ENCODE measurements at regions not wholly inside any gene's neighbourhood (a gene's known extent, or its start where the extent isn't known, plus 50 kb on each side); places are given as distances from the start of the nearest gene placed in this dataset.
"Not testable (repeated sequence)": the region's sequence is repeated elsewhere in the genome, so short reads cannot be mapped to it uniquely, and the experiment has no call there.

DNA sequence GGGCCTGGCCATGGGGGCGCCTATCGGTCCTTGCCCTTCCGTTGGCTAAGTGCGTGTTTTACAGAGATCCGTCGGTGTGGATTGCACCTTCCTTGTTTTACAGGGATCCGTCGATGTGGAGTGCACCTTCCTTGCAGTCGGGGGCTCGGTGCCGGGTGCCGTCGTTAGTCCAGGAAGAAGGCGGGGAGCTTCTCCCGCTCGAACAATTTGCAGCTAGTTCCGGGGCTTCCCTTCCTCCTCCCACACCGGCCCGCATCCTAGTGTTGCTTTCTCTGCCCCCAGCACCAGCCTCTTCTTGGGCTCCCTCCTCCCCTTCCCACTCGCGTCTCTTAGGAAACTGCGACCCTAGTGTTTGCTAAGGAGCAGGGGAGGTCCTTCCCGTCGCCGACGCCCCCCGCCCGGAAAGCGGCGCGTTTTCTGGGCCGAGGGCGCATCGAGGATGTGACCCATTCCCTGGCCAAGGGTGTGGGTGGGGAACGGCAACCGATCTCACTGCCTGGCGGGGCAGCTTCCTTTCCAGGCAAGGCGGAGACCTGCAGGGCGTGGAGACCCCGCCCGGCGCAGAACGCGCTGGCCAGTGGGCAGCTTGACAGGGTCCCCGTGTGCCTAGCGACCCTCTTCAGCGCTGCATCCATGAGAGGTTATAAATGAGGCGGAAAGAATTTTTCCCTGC, 75.7 kb upstream of the ZNF91 start:
- H4K20me1 ChIP-seq (ENCODE audit: insufficient read depth, low read length), result no peaks in the 10 kb centered on the region
- TF ChIP-seq, protein P1, sequence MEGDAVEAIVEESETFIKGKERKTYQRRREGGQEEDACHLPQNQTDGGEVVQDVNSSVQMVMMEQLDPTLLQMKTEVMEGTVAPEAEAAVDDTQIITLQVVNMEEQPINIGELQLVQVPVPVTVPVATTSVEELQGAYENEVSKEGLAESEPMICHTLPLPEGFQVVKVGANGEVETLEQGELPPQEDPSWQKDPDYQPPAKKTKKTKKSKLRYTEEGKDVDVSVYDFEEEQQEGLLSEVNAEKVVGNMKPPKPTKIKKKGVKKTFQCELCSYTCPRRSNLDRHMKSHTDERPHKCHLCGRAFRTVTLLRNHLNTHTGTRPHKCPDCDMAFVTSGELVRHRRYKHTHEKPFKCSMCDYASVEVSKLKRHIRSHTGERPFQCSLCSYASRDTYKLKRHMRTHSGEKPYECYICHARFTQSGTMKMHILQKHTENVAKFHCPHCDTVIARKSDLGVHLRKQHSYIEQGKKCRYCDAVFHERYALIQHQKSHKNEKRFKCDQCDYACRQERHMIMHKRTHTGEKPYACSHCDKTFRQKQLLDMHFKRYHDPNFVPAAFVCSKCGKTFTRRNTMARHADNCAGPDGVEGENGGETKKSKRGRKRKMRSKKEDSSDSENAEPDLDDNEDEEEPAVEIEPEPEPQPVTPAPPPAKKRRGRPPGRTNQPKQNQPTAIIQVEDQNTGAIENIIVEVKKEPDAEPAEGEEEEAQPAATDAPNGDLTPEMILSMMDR (IDR thresholded peaks at IDR 0.05; ENCODE audit: insufficient read depth, low read depth, low read length), result no peak
- TF ChIP-seq EZH2 (IDR thresholded peaks at IDR 0.05; ENCODE audit: insufficient read depth, low read length), result no peak
- H3K27me3 ChIP-seq (ENCODE audit: insufficient read depth, low read length), result no peaks in the 10 kb centered on the region
- H3K79me2 ChIP-seq (ENCODE audit: insufficient read depth, low read length), result no peaks in the 10 kb centered on the region
- H2AFZ ChIP-seq (ENCODE audit: low read depth, low read length), result no peak overlapping the region
- H3K9ac ChIP-seq (ENCODE audit: low read length), result no peak overlapping the region
- Mint-ChIP-seq H3K27ac (ENCODE audit: unreplicated experiment) (no peak overlapping the region), H3K36me3 (ENCODE audit: low read depth, unreplicated experiment) (peaks cover 2% of the 10 kb centered on the region), H3K4me1 (ENCODE audit: low read depth, unreplicated experiment) (no peaks in the 10 kb centered on the region), H3K27me3 (ENCODE audit: low read depth, unreplicated experiment) (peaks cover 3% of the 10 kb centered on the region), H3K4me3 (ENCODE audit: unreplicated experiment) (no peak overlapping the region), H3K9me3 (ENCODE audit: unreplicated experiment) (peaks cover 28% of the 10 kb centered on the region)
- no peaks in the 10 kb centered on the region for H3K36me3 ChIP-seq (ENCODE audit: insufficient read depth, low read length)
- H3K27ac ChIP-seq (ENCODE audit: low read depth, low read length), result no peak overlapping the region
- no peak for DNase-seq (ENCODE audit: low read depth)
- H3K4me3 ChIP-seq (ENCODE audit: insufficient read depth, low read depth, low read length), result no peak overlapping the region
- H3K4me1 ChIP-seq (ENCODE audit: insufficient read depth, low read length), result no peaks in the 10 kb centered on the region
- no peak overlapping the region for H3K4me2 ChIP-seq (ENCODE audit: low read length)
- no peak for FAIRE-seq
- H3K9me3 ChIP-seq (ENCODE audit: insufficient read depth, low read depth, low read length), result no peaks in the 10 kb centered on the region

DNA sequence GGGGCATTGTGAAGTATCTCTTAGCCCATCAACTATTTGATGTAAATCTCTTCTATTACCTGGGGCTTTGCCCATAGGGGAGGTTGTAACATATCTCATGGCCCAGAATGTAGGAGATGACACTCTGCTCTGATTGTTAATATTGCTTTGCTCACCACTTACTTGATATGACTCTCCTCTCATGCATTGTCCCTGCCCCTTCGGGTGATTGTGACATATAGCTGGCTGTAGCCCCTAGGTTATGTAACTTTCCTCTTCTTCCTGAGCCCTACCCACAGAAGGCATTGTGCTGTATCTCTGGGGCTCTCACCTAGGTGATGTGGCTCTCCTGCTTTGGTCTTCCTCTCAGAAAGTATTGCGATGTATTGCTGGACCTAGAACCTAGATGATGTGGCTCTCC, 69.1 kb upstream of the ZNF91 start:
- not testable (repeated sequence) for H3K4me3 Mint-ChIP-seq (ENCODE audit: unreplicated experiment); H3K27ac Mint-ChIP-seq (ENCODE audit: unreplicated experiment); DNase-seq (ENCODE audit: low read depth); H3K79me2 ChIP-seq (ENCODE audit: insufficient read depth, low read length); H3K36me3 Mint-ChIP-seq (ENCODE audit: low read depth, unreplicated experiment); H3K9ac ChIP-seq (ENCODE audit: low read length); H3K4me1 Mint-ChIP-seq (ENCODE audit: low read depth, unreplicated experiment); H3K4me3 ChIP-seq (ENCODE audit: insufficient read depth, low read depth, low read length); H3K36me3 ChIP-seq (ENCODE audit: insufficient read depth, low read length); H4K20me1 ChIP-seq (ENCODE audit: insufficient read depth, low read length); H2AFZ ChIP-seq (ENCODE audit: low read depth, low read length); FAIRE-seq; H3K27ac ChIP-seq (ENCODE audit: low read depth, low read length); H3K27me3 Mint-ChIP-seq (ENCODE audit: low read depth, unreplicated experiment); H3K27me3 ChIP-seq (ENCODE audit: insufficient read depth, low read length); H3K4me2 ChIP-seq (ENCODE audit: low read length); H3K4me1 ChIP-seq (ENCODE audit: insufficient read depth, low read length)
- H3K9me3 Mint-ChIP-seq (ENCODE audit: unreplicated experiment), result peaks cover 18% of the 10 kb centered on the region
- peaks cover 12% of the 10 kb centered on the region for H3K9me3 ChIP-seq (ENCODE audit: insufficient read depth, low read depth, low read length)

DNA sequence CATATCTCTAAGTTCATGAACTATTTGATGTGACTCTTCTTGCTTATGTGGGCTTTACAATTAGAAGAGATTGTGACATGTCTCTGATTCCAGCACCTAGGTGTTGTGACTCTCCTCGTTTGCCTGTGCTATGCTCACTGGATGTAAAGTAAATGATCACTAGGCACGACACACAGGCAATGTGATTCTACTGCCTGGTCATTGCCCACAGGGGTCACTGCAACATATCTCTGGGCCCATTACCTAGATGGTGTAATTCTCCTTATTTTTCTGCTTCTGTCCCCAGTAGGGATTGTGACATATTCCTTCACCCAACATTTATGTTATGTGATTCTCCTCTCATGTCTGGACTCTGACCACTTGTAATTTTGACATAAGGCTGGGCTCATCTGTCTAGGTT, 65.8 kb upstream of the ZNF91 start:
- Histone ChIP-seq H4K20me1 (ENCODE audit: insufficient read depth, low read length) (no peaks in the 10 kb centered on the region), H3K27ac (ENCODE audit: low read depth, low read length) (no peak overlapping the region), H3K27me3 (ENCODE audit: insufficient read depth, low read length) (no peaks in the 10 kb centered on the region), H3K4me2 (ENCODE audit: low read length) (no peak overlapping the region), H3K9ac (ENCODE audit: low read length) (no peak overlapping the region), H3K36me3 (ENCODE audit: insufficient read depth, low read length) (no peaks in the 10 kb centered on the region), H2AFZ (ENCODE audit: low read depth, low read length) (no peak overlapping the region), H3K9me3 (ENCODE audit: insufficient read depth, low read depth, low read length) (peaks cover 19% of the 10 kb centered on the region), H3K4me1 (ENCODE audit: insufficient read depth, low read length) (no peaks in the 10 kb centered on the region), H3K79me2 (ENCODE audit: insufficient read depth, low read length) (no peaks in the 10 kb centered on the region), H3K4me3 (ENCODE audit: insufficient read depth, low read depth, low read length) (no peak overlapping the region)
- Mint-ChIP-seq H3K4me1 (ENCODE audit: low read depth, unreplicated experiment) (no peaks in the 10 kb centered on the region), H3K9me3 (ENCODE audit: unreplicated experiment) (peaks cover 23% of the 10 kb centered on the region), H3K27ac (ENCODE audit: unreplicated experiment) (no peak overlapping the region), H3K4me3 (ENCODE audit: unreplicated experiment) (no peak overlapping the region), H3K27me3 (ENCODE audit: low read depth, unreplicated experiment) (no peaks in the 10 kb centered on the region), H3K36me3 (ENCODE audit: low read depth, unreplicated experiment) (no peaks in the 10 kb centered on the region)
- no peak for FAIRE-seq
- DNase-seq (ENCODE audit: low read depth), result no peak
- no peak for TF ChIP-seq EZH2 (IDR thresholded peaks at IDR 0.05; ENCODE audit: insufficient read depth, low read length)
- TF ChIP-seq, protein P1 (IDR thresholded peaks at IDR 0.05; ENCODE audit: insufficient read depth, low read depth, low read length), result no peak

All from astrocyte (in vitro differentiated cells and primary cell).